HG03103 (cell line): ENCODE measurements at regions not wholly inside any gene's neighbourhood (a gene's known extent, or its start where the extent isn't known, plus 50 kb on each side); places are given as distances from the start of the nearest gene placed in this dataset.

Experiments used
- ATAC-seq: cut with Tn5 transposase; IDR thresholded peaks from one replicate; pipeline ENCODE4 v1.9.1; 2021; ENCODE audit warnings: low read depth; ENCODE audit not compliant: unreplicated experiment

DNA sequence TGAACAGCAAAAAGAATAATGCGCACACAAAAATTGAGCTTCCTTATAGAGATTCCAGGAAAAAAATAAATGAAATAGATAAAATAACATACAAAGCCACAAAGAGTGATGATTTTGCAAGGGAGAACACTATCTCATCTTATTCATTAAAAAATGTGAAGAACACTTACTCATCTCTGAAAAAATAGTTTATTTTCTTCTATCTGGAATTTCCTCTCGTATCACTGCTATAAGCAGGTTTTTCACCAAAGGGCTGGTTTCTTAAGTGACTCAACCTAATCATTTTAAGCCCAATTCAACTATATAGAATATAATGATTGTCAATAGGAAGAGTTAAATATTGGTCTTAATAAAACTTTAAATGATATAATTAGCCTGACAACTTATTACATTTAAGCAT is 504.9 kb downstream of the NR2F1-AS1 start:
- no peak for ATAC-seq

DNA sequence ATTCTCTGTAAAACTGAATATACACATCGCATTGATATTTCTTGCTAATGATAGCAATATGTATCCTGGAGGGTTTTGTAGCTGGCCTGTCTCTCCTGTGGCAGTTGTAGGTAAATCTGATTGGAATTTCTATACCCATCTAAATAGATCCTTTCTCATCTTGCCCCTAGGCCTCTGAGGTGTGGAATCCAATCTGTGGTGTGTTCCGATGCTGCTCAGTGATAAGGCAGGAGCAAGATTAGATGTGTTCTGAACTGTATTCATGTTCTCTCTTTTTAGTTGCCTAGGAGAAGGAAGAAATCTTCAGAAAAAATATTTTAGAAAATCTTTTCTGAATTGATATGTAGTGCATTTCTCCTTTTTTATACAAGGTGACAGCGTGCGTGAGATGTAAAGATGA is 507.5 kb downstream of the NR2F1-AS1 start:
- no peak for ATAC-seq

GRCh38 chr5:93072831-93073459 is 508.1 kb downstream of the NR2F1-AS1 start:
- ATAC-seq, result no peak

DNA sequence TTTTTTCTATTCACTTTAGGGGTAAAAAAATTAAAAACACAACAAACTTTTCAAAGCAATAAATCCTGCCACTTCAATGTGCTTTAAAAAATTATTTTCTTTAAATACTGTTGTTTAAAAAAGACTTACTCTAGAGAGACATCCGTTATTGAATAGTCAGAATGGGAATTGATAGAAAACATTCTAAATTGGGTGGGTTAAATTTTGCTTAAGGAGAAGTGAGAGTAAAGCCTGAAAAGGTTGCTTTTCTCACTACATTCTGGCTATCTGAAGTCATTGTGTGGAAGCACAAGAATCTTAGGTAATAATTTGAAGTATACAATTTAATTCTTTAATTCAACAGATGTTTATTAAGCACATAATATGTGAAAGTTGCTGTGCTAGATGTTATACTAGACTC is 509.3 kb downstream of the NR2F1-AS1 start:
- no peak for ATAC-seq

- ATAC-seq, result no peak
These were observed 510.1 kb downstream of the NR2F1-AS1 start for GRCh38 chr5:93070938-93071337.

DNA sequence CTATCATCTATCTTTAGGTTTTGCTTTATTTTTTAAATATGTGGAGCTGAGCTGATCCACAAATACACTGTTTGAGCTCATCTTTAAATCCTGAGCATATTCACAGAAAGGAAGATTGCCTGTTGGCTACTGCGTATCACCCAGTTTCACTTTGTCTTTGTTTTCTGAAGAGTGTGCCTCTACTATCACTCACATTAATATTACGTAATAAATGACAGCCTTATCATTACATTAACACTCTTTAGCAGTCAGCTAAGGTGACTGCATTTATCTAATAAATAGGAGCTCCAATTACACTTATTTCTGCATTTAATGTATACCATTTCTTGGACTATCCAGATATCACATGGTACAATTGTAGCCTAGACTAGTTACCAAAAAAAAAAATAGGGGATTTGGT is 511.7 kb downstream of the NR2F1-AS1 start:
- no peak for ATAC-seq

GRCh38 chr5:93062548-93062947 is 518.5 kb downstream of the NR2F1-AS1 start:
- no peak for ATAC-seq

DNA sequence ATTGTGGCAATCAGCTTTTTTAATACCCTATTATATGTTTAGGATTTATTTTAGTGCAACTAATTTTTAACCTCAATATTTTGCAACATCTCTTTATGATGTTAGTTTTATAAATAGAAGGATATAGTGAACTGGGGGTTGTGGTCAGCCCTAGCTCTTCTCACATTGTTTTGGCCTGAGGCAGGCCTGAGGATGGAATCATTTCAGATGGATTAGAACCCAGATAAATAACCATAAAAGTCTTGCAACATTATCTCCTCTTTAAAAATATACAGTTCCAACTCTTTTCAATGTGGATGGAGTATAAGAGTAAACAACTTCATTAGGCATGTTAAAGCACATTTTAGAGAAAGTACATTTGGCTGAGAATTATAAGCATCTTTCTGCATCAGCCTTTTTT is 522.7 kb downstream of the NR2F1-AS1 start:
- ATAC-seq, result no peak

DNA sequence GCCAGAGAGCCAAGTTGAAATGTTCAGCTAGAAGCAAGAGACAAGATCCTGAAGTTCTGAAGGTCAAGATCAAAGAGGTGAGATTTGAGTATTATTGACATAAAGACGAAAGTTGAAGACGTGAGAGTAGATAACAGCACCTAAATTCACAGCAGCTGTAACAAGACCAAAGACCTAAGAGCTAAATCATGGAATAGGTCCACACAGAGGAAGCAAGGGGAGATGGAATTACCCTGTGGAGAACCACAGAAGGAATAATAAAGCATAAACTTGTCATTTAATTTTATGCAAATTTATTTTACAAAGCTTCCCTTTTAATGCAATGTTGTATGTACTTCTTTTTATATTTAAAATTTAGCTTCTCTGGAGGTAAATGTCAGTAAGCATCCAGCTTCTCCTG is 523.7 kb downstream of the NR2F1-AS1 start:
- no peak for ATAC-seq

DNA sequence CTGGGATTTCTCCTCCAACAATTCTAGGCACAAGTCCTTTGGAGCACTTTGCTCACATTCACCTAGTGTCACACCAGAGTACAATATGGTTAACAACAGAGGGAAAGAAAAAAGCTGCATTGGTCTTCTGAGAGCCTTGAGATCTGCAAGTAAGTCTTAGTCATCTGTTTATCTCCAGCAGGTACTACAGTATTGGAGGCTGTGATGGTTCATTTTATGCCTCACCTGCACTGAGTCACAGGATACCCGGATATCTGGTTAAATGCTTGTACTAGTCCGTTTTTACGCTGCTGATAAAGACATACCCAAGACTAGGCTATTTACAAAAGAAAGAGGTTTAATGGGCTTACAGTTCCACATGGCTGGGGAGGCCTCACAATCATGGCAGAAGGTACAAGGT is 525.0 kb downstream of the NR2F1-AS1 start:
- ATAC-seq, result no peak

- ATAC-seq, result no peak
These were observed 525.5 kb downstream of the NR2F1-AS1 start for GRCh38 chr5:93055561-93055960.

- ATAC-seq, result no peak
These were observed 526.4 kb downstream of the NR2F1-AS1 start for GRCh38 chr5:93054424-93055163.

GRCh38 chr5:93053825-93054224 is 527.2 kb downstream of the NR2F1-AS1 start:
- ATAC-seq, result no peak

GRCh38 chr5:93048858-93049257 is 532.2 kb downstream of the NR2F1-AS1 start:
- no peak for ATAC-seq

- ATAC-seq, result no peak
These were observed 536.0 kb downstream of the NR2F1-AS1 start for GRCh38 chr5:93044859-93045666.

DNA sequence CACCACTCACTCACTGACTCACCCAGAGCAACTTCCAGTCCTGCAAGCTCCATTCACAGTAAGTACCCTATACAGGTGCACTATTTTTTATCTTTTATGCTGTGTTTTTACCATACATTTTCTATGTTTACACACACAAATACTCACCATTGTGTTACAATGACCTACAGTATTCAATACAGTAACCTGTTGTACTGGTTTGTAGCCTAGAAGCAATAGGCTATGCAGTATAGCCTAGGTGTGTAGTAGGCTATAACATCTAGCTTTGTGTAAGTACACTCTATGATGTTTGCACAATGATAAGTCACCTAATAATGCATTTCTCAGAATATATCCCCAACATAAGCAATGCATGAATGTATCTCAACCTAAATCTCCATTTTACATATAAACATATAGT is 541.1 kb downstream of the NR2F1-AS1 start:
- no peak for ATAC-seq

GRCh38 chr5:93034621-93035590 is 546.1 kb downstream of the NR2F1-AS1 start:
- ATAC-seq, result no peak

GRCh38 chr5:93022796-93023447 is 558.1 kb downstream of the NR2F1-AS1 start:
- ATAC-seq, result no peak

GRCh38 chr5:93022211-93022610 is 558.8 kb downstream of the NR2F1-AS1 start:
- no peak for ATAC-seq

DNA sequence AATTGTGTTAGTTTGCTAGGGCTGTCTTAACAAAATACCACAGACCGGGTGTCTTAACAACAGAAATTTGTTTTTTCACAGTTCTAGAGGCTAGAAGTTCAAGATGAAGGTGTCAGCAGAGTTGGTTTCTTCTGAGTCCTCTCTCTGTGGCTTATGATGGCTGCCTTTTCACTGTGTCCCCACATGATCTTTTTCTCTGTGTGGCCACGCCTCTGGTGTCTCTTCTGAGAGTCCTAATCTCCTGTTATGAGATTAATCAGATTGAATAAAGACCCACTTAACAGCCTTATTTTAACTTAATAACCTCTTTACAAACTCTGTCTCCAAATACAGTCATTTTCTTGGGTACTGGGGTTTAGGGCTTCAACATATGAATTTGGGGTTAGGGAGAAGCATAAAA is 561.1 kb downstream of the NR2F1-AS1 start:
- no peak for ATAC-seq
